HG02678 (cell line): ENCODE measurements at regions not wholly inside any gene's neighbourhood (a gene's known extent, or its start where the extent isn't known, plus 50 kb on each side); places are given as distances from the start of the nearest gene placed in this dataset.
"Not testable (repeated sequence)": the region's sequence is repeated elsewhere in the genome, so short reads cannot be mapped to it uniquely, and the experiment has no call there.

Experiments used
- ATAC-seq: cut with Tn5 transposase; IDR thresholded peaks from one replicate; pipeline ENCODE4 v1.9.1; 2021; ENCODE audit warnings: mild to moderate bottlenecking, moderate library complexity; ENCODE audit not compliant: unreplicated experiment

DNA sequence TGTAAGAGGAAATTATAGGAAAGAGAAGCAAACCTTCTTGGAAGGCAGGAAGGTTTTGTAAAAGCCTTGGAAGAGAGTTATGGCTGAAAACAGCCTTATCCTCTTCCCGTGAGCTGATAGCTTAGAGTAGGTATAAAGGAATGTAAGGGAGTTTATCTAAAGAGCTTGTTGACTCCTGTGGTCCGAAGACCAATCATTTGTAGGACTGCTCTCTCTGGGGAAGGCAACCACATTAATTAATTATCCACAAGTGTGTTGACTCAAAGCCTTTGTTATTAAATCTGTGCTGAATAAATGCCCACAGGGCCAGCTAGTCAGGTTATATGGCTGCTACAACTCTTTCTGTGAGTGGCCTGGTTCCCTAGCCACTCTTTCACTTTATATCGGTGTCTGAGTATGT is 452.1 kb upstream of the RASGRP1 start:
- ATAC-seq = no peak

DNA sequence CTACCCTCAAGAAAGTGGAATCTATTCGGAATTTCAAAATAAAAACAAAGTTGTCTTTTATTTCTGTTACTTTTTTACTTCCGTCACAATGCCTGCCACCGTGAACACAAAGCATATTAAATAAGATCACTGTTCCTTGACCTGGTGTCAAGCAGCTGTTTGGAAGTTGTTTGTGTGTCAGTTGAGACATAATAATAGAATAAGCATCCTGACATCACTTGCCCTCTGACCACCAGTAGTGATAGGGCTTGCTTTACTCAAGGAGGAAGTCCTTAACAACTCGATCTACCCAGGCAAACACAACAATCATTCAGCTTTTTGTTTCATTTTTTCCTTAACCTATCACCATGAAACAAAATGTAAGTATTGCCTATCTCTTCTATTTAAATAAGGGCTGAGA is 454.4 kb upstream of the RASGRP1 start:
- no peak for ATAC-seq

- ATAC-seq = no peak
These were observed 456.7 kb upstream of the RASGRP1 start for GRCh38 chr15:39021341-39021740.

GRCh38 chr15:39022532-39023305 is 458.1 kb upstream of the RASGRP1 start:
- ATAC-seq = no peak

DNA sequence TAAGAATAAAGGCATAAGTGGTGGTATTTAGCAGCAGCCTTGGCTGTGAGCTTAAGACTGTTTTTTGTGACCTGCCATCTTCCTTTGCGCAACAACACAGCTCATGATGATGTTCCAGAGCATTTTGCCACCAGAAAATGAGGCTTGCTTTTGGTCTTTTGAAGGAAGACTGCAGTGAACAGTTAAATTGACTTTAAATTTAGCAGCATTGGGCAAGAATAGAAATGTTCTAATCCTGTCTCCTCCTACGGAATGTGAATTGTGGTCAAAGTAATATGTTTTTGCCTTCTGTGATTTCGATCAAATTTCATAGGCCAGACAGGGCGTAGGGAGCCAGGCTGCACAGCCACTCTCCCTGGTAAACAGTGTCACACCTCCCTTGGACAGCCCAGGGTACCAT is 460.7 kb upstream of the RASGRP1 start:
- no peak for ATAC-seq

DNA sequence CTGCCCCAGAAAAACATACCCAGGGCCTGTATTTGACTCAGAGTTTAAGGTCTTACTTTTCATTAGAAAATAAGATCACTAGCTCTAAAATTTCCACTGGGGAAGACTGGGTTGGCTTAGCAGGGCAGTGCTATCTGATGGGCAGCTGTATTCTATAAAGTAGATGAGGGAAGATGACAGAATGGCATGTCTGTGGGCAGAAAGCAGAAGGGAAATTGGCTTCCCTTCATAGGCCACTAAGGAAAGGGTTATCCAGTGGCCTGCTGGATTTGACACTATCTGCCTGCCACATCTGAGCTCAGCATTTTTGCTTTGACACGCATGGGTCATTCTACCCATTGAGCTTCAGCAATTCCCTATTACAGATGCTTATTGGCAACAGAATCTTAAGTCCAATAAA is 461.3 kb upstream of the RASGRP1 start:
- ATAC-seq = no peak

GRCh38 chr15:39028069-39028468 is 463.5 kb upstream of the RASGRP1 start:
- no peak for ATAC-seq

DNA sequence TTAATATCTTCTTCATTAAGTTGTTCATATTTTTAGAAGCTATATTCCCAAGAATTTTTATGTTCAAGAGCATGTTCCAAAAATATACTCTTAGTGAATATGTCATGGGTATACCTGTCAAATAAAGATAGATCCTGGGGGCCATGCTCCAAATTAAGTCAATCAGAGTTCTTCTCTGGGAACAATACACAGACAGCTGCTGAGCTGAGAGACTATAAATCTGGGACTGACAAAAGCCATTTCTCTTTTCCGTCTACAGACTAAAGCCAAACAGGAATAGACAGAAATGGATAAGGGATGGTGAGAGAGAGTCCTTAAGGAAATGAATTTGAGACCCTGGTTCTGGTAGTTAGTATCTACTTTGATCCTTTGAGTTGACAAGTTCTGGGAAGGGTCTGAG is 465.1 kb upstream of the RASGRP1 start:
- ATAC-seq = no peak

- ATAC-seq = no peak
These were observed 465.9 kb upstream of the RASGRP1 start for GRCh38 chr15:39030291-39031070.

DNA sequence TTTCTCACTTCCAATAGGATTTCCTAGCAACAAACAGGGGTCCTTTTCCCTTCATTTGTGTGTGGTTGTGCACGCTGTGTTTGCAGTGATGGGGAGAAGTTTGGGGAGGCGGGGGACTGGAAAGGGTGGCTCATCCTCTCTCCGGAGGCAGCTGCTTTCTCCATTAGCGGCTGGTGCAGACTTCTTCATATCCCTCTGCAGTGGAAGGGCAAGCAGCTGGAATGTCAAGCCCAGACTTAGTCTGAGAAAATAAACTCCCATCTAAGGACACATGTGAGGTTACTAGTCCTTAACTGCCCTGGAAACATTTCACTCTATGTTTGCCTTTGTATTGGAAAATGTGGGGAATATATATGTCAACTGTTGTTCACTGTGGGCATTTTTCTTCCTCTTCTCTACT is 467.0 kb upstream of the RASGRP1 start:
- no peak for ATAC-seq

DNA sequence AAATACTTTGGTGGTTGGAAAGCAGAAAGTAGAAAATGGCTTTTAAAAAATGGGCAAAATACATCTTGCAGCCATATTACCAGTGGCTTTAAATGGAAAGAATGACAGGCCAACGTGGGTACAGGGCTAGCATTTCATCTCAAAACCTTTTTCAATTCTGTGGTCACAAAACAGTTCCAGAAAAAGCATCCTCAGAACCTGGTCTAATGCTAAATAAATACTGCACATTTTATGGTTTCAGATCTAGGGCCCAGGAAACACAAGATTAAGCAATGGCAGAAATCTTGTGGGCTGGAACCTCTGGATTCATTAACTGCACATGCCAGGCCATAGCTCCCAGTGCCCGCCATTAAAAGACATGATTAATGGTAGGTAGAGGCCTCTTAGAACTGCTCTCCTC is 470.2 kb upstream of the RASGRP1 start:
- no peak for ATAC-seq

DNA sequence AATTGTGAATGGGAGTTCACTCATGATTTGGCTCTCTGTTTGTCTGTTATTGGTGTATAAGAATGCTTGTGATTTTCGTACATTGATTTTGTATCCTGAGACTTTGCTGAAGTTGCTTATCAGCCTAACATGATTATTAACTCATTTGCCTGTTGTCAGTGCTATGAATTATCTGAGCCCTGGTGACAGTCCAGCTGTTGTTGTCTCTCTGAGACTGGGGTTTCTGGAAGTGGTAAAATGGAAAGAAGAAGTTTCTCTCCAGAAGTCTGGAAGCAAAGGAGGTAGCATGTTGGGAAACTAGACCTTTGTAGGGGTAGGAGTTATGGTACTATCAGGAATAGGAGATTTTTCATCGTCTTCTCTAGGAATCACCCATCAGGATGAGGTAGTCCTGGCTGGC is 473.0 kb upstream of the RASGRP1 start:
- ATAC-seq = not testable (repeated sequence)

DNA sequence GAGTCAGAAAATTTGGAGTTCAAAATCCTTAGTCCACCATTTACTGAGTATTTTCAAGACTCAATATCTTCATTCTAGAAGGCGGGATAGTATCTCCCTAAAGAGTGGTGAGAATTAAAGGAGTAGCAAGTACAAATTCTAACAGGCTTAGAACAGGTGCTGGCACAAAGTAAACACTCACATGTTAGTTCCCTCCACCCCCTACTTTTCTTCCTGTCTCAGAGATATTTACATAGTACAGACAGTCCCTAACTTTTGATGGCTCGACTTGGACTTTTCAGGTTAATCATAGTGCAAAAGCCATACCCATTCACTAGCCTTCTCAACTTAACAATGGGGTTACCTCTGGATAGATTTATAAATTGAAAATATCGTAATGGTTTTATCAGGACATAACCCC is 476.2 kb upstream of the RASGRP1 start:
- ATAC-seq = no peak

GRCh38 chr15:39041979-39042495 is 477.4 kb upstream of the RASGRP1 start:
- ATAC-seq = no peak

- ATAC-seq = no peak
These were observed 487.2 kb upstream of the RASGRP1 start for GRCh38 chr15:39051626-39052322.

- ATAC-seq = no peak
These were observed 487.7 kb upstream of the RASGRP1 start for GRCh38 chr15:39052323-39052705.

- no peak for ATAC-seq
These were observed 488.9 kb upstream of the RASGRP1 start for GRCh38 chr15:39053480-39053879.

- ATAC-seq = no peak
These were observed 489.6 kb upstream of the RASGRP1 start for GRCh38 chr15:39054128-39054732.

GRCh38 chr15:39056357-39056756 is 491.7 kb upstream of the RASGRP1 start:
- no peak for ATAC-seq

GRCh38 chr15:39058351-39059131 is 493.9 kb upstream of the RASGRP1 start:
- no peak for ATAC-seq
